Activated naive CD4-positive, alpha-beta T cell treated with Interleukin-2 at 50 U/mL for 16 hours (primary cell): ENCODE measurements at regions not wholly inside any gene's neighbourhood (a gene's known extent, or its start where the extent isn't known, plus 50 kb on each side); places are given as distances from the start of the nearest gene placed in this dataset.
"Not testable (repeated sequence)": the region's sequence is repeated elsewhere in the genome, so short reads cannot be mapped to it uniquely, and the experiment has no call there.

ENCODE experiments used
- DNase-seq: peaks from one replicate; pipeline ENCODE4 v3.0.0-alpha.2; 2020

GRCh38 chr16:55016515-55016914 is 85.8 kb downstream of the IRX5 start:
- DNase-seq = no peak

- DNase-seq = no peak
Measured at GRCh38 chr16:55017321-55017720, 86.7 kb downstream of the IRX5 start.

- DNase-seq = no peak
Measured at GRCh38 chr16:55018881-55019280, 88.2 kb downstream of the IRX5 start.

GRCh38 chr16:55019419-55020131 is 88.9 kb downstream of the IRX5 start:
- DNase-seq = no peak

GRCh38 chr16:55021595-55022475 is 91.2 kb downstream of the IRX5 start:
- no peak for DNase-seq

- not testable (repeated sequence) for DNase-seq
Measured at GRCh38 chr16:55027260-55027659, 96.6 kb downstream of the IRX5 start.

GRCh38 chr16:55029509-55029908 is 98.8 kb downstream of the IRX5 start:
- no peak for DNase-seq

GRCh38 chr16:55030944-55031343 is 100.3 kb downstream of the IRX5 start:
- no peak for DNase-seq

- DNase-seq = no peak
Measured at GRCh38 chr16:55031481-55031880, 100.8 kb downstream of the IRX5 start.

- no peak for DNase-seq
Measured at GRCh38 chr16:55033225-55034156, 102.8 kb downstream of the IRX5 start.

- DNase-seq = no peak
Measured at GRCh38 chr16:55035029-55035428, 104.4 kb downstream of the IRX5 start.

GRCh38 chr16:55035956-55036355 is 105.3 kb downstream of the IRX5 start:
- no peak for DNase-seq

GRCh38 chr16:55036371-55036821 is 105.7 kb downstream of the IRX5 start:
- DNase-seq = no peak

GRCh38 chr16:55037046-55037445 is 106.4 kb downstream of the IRX5 start:
- no peak for DNase-seq

- DNase-seq = no peak
Measured at GRCh38 chr16:55037966-55038365, 107.3 kb downstream of the IRX5 start.

- no peak for DNase-seq
Measured at GRCh38 chr16:55039042-55039441, 108.4 kb downstream of the IRX5 start.

- DNase-seq = no peak
Measured at GRCh38 chr16:55039511-55039910, 108.8 kb downstream of the IRX5 start.

- DNase-seq = no peak
Measured at GRCh38 chr16:55039931-55040330, 109.3 kb downstream of the IRX5 start.

- DNase-seq = no peak
Measured at GRCh38 chr16:55040366-55041086, 109.9 kb downstream of the IRX5 start.

GRCh38 chr16:55041540-55042234 is 111.0 kb downstream of the IRX5 start:
- DNase-seq = no peak

GRCh38 chr16:55042556-55043432 is 112.1 kb downstream of the IRX5 start:
- DNase-seq = no peak
